ENCODE measurements at regions not wholly inside any gene's neighbourhood (a gene's known extent, or its start where the extent isn't known, plus 50 kb on each side); places are given as distances from the start of the nearest gene placed in this dataset.

DNA sequence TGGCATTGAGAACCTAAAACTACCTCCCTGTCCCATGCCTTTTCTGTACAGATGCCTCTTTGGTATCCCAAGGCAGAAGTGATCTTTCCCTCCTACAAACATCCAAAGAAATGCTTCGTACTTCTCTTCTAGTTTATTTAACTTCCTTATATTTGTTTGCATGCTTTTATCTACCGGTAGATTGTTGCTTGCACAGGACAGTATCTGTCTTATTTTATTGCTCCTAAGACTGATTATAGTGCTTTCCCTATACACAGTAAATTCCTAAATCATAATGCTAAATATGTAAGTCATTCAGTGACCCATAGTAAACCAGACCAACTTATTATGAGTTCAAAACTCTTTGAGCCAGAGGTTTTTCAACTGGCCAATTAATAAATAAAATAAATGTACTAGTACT is 156.9 kb downstream of the PRELID2 start:
- DNase-seq (ENCODE audit: low spot score in 2 of 2) = no peak
- no peak for TF ChIP-seq CTCF (IDR thresholded peaks at IDR 0.05)
- Histone ChIP-seq H3K4me3 (no peak overlapping the region), H3K9me3 (no peaks in the 10 kb centered on the region), H3K4me1 (peaks cover 4% of the 10 kb centered on the region in 2 donors), H3K36me3 (no peaks in the 10 kb centered on the region), H3K27me3 (no peaks in the 10 kb centered on the region), H3K27ac (no peak overlapping the region)
- intact Hi-C loops (cut with DNase I) = no loop called here

- intact Hi-C loops (cut with DNase I) = no loop called here
- Histone ChIP-seq H3K27ac (no peak overlapping the region), H3K36me3 (no peaks in the 10 kb centered on the region), H3K4me1 (no peaks in the 10 kb centered on the region), H3K4me3 (no peak overlapping the region), H3K27me3 (no peaks in the 10 kb centered on the region), H3K9me3 (no peaks in the 10 kb centered on the region)
- no peak for DNase-seq (ENCODE audit: low spot score in 2 of 2)
- no peak for TF ChIP-seq CTCF (IDR thresholded peaks at IDR 0.05)
These were observed 161.4 kb downstream of the PRELID2 start for GRCh38 chr5:145673786-145674185.

GRCh38 chr5:145668714-145669113 is 166.4 kb downstream of the PRELID2 start:
- no peak for DNase-seq (ENCODE audit: low spot score in 2 of 2)
- no peaks in the 10 kb centered on the region for H3K36me3 ChIP-seq
- no peak overlapping the region for H3K27ac ChIP-seq
- H3K9me3 ChIP-seq = no peaks in the 10 kb centered on the region
- H3K4me1 ChIP-seq = no peaks in the 10 kb centered on the region
- intact Hi-C loops (cut with DNase I) = no loop called here
- no peak for TF ChIP-seq CTCF (IDR thresholded peaks at IDR 0.05)
- no peaks in the 10 kb centered on the region for H3K27me3 ChIP-seq
- H3K4me3 ChIP-seq = no peak overlapping the region

GRCh38 chr5:145667742-145668141 is 167.4 kb downstream of the PRELID2 start:
- no peak for DNase-seq (ENCODE audit: low spot score in 2 of 2)
- no peak for TF ChIP-seq CTCF (IDR thresholded peaks at IDR 0.05)
- Histone ChIP-seq H3K9me3 (no peaks in the 10 kb centered on the region), H3K36me3 (no peaks in the 10 kb centered on the region), H3K27me3 (no peaks in the 10 kb centered on the region), H3K27ac (no peak overlapping the region), H3K4me1 (no peaks in the 10 kb centered on the region), H3K4me3 (no peak overlapping the region)
- intact Hi-C loops (cut with DNase I) = no loop called here

GRCh38 chr5:145666591-145666990 is 168.6 kb downstream of the PRELID2 start:
- H3K4me3 ChIP-seq = no peak overlapping the region
- DNase-seq (ENCODE audit: low spot score in 2 of 2) = no peak
- intact Hi-C loops (cut with DNase I) = no loop called here
- TF ChIP-seq CTCF (IDR thresholded peaks at IDR 0.05) = no peak
- H3K27ac ChIP-seq = no peak overlapping the region
- no peaks in the 10 kb centered on the region for H3K36me3 ChIP-seq
- no peaks in the 10 kb centered on the region for H3K27me3 ChIP-seq
- H3K4me1 ChIP-seq = no peaks in the 10 kb centered on the region
- no peaks in the 10 kb centered on the region for H3K9me3 ChIP-seq

Measured in ascending aorta (tissue), 2 donors.